ENCODE measurements at regions not wholly inside any gene's neighbourhood (a gene's known extent, or its start where the extent isn't known, plus 50 kb on each side); places are given as distances from the start of the nearest gene placed in this dataset.
"Not testable (repeated sequence)": the region's sequence is repeated elsewhere in the genome, so short reads cannot be mapped to it uniquely, and the experiment has no call there.

DNA sequence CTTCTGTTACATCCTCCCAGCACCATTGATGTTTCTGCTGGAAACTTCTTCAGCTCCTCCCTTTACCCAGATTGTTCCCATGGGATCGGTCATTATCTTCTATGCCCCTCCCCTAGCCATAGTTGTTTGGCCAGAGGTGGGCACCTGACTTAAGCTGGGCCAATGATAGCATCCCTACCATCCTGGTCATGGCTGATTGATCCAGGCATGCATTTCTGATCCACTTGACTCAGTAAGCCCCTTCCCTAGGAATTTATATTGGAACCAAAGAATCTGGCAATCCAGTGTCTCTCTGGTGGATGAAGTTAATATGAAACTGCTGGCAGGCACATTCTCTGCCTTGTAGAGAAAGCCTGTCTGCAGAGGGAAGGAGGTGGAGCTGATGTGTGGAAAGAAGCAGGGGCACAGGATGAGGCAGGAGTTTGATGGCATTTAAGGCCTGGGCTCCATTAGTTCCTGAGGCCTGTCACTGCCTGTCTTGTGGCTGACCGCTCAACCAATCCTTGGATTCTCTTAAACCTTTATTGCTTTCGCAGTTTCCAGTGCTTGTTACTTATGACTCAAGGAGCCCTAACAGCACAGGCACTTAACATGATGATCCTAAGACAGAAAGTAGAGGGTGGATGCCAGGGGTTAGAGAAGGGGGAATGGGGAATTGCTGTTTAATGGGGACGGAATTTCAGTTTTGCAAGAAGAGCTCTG lies 152.4 kb downstream of the ABCC12 start:
- peak; percentile 77 for DNase-seq

DNA sequence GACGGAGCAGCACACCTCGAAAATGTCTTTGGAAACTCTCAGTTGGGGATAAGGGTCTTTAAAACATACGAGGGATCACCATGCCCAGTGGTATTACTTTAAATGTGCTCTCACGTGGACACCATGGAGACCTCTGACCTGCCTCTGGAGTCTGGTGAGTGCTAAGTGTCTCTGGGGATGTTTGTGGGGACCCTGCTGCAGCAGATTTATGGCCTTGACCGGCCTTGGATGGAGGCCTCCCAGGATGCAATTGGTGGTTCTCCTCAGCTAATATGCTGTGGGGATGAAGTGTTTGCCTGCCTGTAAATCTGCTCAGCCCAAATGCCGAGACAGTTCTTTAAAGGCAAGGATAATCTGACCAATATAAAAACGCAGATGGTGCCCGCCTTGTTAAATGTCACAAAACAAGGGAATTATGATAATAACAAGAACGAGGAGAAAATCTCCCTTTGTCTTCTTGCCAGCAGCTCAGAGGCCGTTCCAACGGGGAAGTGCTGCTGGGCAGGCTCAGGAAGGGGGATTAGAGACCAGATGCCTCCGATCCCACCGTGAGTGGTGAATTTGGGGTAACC lies 154.4 kb downstream of the ABCC12 start:
- DNase-seq, result no peak

DNA sequence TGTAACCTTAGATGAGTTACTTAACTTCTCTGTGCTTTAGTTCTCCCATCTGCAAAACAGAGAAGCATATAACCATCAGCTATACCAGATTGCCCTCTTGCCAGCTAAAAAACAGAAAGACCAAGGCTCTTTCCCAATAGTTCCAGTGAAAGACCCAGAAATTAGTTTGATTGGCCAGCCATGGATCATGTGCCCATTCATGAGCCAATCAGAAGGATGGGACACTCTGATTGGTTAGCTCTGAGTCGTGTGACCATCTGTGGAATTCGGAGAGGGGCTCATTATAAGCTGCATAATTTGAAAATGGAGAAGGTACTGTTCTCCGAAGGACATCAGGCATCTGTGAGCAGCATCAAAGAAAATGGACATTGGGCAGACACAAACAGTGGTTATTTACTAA lies 155.2 kb downstream of the ABCC12 start:
- no peak for DNase-seq

DNA sequence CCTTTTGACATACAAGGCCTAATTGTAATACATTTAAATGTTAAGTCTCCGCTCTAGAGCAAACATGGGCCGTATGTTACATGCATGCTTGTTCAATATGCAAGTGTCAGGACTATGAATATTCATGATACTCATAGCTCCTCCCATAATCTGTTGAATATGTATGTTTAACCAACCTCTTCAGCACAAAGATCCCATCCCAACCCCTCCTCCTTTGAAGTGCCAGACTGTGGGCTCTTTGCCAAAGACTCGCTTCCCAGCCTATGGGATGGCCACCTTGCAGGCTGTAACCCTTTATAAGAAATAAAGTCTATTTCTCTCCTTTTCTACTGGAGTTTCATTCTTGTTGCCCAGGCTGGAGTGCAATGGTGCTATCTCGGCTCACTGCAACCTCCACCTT lies 156.2 kb downstream of the ABCC12 start:
- DNase-seq, result no peak

DNA sequence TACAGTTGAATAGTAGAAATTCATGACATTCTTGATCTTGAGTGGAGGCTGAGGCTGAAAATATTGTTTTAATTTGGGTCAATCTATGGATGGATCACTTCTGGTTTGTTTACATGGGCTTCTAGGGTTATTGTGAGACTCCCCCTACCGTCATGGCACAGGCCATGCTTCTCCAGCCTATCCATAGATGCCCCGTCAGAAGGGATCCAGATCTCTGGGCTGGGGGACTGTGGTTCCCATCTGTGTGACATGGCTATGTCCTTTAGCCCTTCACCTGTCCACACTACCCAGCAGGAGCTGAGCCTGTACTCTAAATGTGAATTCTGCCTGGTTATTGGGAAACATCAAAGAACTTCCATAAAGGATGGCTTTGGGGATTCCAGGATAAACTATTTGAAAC lies 160.4 kb downstream of the ABCC12 start:
- DNase-seq, result no peak

DNA sequence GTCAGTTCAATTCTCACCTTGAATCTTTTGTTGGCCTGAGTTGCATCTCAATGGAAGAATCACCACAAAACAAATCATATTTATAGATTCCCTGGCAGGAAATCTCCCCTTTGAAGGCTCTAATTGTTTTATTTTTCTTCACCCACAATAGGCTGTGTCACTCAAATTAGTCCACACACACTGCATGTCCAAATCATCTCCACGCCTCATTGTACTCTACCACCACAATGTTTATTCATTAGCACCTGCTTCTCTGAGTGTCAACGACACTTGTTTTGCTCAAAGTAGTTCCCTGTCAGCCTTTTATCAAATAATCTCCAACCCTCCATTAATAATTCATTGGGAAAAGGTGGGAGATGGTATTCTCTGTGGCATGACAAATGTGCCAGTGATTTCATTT lies 164.3 kb downstream of the ABCC12 start:
- DNase-seq, result no peak

DNA sequence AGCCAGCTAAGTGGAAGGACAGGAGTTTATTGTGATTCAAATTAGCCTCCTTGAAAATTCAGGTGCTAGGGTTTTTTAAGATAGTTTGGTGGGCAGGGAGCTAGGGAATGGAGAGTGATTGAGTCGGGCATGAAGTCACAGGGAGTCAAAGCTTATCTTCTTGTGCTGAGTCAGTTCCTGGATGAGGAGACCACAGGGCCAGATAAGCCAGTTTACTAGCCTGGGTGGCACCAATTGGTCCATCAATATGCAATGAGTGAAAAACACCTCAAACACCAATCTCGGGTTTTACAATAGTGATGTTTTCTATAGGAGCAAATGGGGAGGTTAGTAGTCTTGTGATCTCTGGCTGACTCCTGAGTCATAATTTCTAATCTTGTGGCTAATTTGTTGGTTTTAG lies 165.1 kb downstream of the ABCC12 start:
- no peak for DNase-seq

DNA sequence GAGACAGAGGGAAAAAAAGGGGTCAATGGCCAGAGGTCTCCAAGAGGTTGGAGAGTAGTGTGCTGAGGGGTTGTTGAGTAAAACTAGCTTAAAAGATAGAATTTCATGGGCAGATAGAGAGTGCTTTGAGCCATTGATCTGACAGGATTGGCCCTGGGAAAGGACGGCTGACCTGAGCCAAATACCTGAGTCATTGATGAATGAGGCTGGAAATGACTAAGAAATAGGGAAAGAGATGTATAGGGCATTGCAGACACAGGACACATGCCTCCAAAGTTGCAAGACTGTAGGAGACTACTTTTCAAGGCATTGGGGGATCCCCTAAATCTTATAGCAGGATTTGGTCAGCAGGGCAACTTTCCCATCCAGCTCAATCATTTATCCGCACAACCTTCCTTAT lies 168.7 kb downstream of the ABCC12 start:
- no peak for DNase-seq

DNA sequence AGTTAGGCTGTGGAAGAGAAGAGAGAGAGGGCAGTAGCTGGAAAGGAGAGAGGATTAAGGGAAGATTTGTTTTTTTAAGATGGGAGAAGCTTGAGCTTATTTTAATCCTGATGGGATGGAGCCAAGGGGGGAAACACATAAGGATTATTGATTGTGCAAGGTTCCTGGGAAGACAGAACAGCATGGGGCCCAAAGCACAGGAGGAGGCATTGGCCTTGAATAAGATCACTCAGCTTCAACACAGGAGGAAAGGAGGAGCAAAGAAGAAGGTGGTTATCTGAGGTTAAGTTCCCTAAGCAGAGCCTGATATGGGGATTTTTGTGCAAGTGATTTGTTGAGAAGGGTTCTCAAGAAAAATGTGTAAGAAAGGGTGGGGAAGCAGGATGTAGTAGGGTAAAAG lies 169.8 kb downstream of the ABCC12 start:
- no peak for DNase-seq

DNA sequence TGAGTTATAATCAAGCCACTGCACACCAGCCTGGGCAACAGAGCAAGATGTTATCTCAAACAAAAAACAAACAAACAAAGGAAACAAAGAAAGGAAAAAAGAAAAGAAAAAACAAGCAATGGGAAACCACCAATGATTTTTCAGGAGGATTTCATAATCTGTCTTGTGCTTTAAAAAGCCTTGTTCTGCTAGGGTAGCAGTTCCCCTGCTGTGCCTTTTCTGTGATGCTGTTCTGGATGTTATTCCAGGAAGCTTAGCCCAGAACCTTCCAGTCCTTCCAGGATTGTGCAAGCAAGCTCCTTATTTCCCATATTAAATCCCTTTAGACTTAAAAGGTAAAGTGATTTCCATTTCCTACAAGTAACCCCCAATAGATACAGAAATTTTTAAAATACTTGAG lies 171.1 kb downstream of the ABCC12 start:
- no peak for DNase-seq

DNA sequence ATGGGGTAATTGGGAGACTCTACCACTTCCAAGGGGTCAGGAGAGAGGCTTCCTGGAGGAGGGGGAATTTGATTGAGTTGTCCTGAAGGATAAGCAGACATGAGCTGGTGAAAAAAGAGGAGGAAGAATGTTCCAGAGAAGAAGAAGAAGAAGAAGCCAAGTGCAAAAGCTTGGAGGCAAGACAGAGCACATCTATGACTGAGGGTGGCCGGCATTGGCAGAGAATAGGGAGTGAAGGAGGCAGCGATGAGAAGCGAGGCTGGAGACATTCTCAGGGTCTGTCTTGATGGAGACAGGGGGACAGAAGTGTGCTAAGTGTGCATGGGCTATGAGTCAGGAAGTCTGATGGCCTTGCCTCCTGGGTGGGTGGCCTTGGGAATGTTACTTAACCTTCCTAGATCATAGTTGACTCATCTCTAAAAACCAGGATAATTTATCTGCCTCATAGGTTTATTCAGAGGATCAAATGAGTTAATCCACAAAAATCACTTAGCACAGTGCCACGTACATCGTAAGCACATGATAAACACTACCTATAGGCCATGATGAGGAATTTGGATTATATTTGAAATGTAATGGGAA lies 171.7 kb downstream of the ABCC12 start:
- DNase-seq, result no peak

DNA sequence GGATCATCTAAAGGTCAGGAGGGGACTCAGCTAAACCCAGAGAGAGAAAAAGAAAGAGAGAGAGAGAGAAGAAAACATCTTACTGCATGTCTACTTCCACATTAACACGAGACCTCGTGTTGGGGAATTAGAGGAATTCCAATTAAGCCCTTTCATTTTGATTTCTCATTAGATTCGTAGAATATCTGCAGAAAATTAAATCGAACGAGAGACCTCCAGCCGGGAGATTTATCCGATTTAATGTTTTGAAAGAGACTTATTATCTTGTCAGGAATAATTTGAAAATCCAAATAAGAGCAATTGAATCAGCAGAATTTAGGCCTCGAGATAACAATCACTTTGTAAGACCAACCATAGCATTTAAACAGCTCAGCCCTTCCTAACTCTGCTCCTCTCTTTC lies 175.6 kb downstream of the ABCC12 start:
- DNase-seq, result no peak

DNA sequence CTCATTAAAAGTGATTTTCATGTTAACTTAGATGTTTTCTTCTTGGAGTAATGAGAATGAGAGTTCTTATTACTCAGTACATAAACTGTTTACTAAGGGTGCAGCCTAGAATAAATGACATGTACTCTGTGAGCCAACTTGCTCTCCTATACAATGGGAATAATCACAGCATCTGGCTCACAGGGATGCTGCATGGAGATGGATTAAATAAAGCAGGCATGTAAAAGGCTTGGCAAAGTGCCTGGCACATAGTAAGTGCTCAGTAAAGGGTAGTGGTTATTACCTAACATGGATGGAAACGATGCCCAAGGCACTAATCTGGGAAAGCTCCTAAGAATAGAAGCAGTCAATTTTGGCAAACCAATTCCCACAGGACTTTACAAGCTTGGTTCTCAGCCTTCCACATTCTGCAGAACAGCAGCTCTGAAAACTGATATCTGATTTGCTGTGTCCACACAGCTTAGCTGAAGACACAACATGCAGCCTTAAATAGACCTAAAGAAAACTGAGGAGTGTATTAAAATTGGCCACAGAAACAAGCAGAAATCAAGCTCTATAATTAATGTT lies 176.1 kb downstream of the ABCC12 start:
- no peak for DNase-seq

DNA sequence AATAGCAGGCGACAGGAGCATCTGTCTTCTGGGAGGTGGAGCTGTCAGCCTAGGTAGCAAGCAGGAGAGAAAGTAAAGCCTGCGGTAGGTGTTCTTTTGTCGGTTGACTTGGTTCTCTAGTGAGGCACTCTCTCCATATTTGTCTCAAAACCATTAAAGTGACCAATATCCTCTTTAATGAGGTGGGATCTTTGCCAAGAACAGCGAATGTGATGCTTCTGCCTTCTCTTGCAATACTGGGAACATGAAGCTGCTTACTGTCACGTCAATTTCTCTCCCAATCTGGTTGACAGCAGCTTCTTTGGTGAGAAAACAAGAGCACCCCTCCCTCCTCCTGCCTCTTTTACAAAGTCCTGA lies 176.7 kb downstream of the ABCC12 start:
- no peak for DNase-seq

DNA sequence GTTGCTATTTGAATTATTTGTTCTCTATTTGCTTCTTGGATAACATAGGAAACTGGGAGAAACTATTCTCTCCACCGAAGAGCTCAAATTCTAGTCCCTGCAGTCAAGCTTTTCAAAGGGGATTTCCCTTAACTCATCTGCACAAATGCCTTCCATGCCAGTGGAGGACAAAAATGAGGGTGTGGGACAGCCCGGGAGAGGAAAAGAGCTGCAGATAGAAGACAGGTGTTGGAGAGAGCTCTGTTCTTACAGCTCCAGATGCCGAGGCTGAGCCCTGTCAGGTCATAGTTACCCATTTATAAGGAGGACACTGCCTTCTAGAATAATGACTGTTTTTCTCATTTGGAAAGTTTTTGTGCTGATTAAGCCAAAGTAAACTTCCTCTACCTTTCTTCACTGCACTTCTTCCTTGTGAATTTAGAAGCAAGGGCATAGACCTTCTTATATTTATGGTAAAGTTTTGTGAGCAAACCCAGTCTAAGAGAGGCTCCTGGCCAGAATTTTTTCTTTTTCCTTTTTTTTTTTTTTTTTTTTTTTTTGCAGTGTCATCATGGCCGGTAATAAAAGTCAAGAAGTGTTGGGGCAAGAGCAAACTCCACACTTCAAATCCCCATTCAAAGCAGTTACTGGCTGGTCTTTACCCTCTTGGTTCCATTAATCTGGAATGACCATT lies 177.2 kb downstream of the ABCC12 start:
- no peak for DNase-seq

DNA sequence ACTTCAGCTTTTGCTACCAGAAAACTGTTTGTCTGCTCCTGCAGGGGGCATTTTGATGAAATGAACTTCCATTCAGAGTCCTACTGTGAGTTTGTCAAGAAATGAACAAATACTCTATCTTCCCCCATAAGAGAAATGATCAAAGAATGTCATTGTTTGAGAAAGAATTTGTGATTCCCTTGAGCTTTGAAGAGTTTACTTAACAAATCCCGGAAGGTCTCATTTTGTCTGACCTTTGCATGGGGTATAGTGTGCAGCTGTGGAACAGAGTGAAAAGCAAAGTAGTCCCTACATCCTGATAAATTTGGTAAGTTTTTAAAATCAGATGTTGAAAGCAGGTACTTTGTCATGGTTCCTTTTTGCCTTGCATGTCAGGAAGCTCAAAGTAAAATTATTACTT lies 178.0 kb downstream of the ABCC12 start:
- no peak for DNase-seq

DNA sequence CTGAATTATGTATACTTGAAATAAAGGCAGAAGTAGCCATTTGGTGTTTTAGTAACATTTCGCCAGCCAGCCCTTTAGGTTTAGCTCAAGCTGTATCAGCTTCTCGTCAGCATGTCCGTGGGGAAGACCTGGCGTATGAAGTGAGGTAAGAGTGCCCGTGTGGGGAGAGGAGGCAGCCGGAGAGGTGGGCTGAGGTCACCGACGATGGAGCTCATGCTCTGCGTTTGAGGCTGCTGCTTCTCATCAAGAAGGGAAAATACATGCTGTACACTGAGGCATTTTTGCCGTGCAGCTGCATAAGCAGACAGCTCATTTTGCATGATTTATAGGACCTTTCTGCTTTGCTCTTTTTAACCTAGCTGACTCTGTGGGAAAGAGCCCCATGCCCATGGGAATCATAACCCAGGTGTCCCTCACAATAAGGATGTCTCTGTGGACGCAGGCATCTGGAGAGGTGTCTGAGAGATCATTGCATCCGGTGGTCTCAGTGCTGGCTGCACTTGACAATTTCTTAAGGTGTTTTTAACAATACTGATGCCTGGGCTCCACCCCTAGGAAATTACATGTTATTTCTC lies 179.1 kb downstream of the ABCC12 start:
- DNase-seq, result no peak

DNA sequence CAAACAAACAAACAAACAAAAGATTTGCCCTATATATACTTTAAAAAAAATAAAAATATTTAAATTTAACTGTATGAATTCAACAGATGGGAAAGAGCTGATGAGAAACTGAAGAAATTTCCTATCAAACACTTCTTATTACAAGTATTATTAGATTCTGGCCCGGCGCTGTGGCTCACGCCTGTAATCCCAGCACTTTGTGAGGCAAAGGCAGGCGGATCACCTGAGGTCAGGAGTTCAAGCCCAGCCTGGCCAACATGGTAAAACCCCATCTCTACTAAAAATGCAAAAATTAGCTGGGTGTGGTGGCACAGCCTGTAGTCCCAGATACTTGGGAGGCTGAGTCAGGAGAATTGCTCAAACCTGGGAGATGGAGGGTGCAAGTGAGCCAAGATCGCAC lies 180.8 kb downstream of the ABCC12 start:
- DNase-seq, result not testable (repeated sequence)

DNA sequence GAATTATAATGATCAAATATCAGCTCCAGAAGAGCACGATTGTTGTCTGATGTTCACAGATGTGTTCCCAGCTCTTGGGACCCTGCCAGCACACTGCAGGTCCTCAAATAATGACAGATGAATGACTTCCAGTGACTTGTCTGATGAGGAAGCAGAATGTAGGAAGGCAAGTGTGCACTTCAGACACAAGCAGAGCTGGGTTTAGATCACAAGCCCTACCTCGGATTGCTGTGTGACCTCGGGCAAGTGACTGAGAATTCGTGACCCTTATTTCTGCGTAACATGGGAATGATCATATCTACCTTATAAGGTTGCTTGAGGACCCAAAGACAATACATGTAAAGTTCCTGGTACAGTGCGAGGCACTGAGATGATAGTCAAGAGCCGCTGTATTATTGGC lies 182.2 kb downstream of the ABCC12 start:
- no peak for DNase-seq

DNA sequence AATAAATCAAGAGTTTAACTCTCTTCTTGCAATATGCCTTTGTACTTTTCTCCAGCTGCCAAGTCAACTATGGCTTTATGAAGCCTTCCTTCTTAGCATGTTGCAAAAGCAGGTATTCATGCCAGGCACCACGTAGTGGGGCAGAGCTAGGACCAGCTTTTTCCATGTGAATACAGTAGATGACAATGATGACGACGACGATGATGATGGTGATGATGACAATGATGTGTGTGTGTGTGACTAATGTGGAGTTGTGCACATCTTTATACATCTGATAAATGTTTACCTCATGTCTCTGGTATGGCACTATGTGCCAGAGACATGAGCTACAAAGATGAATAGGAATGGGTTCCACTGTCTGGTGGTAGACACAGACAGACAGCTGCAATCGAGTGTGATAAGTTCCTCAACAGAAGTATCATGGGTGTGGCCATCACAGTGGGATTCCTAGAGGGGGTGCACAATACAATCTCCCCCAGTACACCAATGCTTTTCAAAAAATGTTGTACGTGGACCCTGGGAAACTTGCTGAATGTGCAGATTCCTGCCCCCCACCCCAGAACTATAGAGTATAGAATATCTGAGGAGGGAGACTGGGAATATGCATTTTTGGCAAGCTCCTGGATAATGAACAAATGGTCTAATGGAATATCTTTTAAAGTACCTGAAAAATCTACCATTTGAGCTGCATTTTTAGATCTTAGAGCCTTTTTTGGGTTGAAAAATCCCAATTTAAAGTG lies 183.4 kb downstream of the ABCC12 start:
- no peak for DNase-seq

DNA sequence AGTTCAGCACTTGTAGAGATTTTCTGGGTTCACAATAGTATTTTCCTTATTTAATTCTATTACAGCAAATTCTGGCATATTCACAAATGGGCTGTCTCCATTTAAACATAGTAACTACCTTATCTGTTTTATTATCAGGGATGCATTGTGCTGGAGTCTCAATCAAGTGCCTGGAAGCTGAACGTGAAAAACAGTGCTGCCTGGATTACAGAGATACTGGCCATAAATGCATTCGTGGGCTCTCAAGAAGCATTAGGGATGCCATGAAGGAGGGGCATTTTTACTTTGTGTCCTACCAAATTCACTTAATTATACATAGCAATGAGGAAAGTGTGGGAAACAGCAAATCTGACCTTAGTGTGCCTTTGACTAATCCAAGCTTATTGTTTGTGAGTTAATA lies 184.6 kb downstream of the ABCC12 start:
- DNase-seq, result no peak

DNA sequence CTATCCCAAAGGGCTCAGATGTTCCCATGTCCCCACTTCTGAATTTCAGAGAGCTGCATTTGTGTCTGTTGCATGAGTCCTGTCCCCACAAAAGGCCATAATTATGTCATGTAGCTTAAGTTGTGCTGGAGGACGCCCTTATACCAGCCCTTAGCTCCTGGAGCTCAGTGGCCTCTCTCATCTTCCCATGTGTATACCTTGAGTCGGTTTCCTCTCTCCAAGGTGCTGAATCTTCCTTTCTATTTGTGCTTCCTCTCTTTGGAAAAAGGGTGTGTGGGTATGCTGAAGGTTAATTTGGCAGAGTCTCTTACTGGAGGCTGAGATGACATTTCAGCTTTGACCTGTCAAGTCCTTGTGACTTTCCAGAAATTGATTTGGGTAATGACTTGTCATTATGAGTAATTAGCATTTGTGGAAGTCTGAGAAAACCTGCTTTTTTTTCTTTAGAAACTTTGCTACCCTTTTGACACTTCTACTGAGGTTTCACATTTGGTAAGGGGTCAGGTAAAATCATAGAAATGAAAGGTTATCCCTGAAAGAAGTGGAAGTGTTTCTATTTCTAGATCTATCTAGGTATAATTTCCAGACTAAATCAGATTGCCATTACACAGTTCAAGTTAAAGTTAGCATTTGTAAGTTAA lies 185.4 kb downstream of the ABCC12 start:
- DNase-seq, result no peak

Data from NCI-H446 treated with DMSO at 0.1 percent for 48 hours (cell line).